Hypothalamus (tissue), 51 donors: ENCODE measurements at regions not wholly inside any gene's neighbourhood (a gene's known extent, or its start where the extent isn't known, plus 50 kb on each side); places are given as distances from the start of the nearest gene placed in this dataset.

ENCODE experiments used
- DNase-seq, 51 donors: peaks; one replicate each; lab custom pipeline; 2025; lab: John Stamatoyannopoulos, UW

DNA sequence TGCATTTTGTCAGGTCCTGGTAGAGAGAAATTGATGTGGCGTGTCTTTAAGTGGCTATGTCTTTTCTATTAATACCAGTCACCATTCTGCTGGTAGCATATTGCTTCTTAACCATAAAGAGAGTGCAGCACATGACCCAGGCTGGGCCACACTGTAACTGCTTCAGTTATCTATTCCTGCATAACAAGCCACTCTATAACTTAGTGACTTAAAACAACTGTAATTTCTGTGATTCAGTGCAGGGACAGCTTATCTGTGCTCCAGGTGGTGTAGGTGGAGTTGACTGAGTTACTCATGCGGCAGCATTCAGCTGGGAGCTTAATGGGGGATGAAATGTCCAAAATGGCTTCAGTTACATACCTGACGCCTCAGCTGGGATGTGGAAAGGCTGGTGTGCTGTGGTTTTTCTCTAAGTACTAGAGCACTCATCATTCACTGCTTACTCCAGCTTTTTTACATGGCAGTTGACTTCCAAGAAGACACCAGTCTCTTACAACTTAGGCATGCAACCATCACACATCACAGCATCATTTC lies 742.4 kb downstream of the SATB2 start:
- DNase-seq, result no peak

- DNase-seq, result no peak
Measured at GRCh38 chr2:198712485-198712884, 745.3 kb downstream of the SATB2 start.

DNA sequence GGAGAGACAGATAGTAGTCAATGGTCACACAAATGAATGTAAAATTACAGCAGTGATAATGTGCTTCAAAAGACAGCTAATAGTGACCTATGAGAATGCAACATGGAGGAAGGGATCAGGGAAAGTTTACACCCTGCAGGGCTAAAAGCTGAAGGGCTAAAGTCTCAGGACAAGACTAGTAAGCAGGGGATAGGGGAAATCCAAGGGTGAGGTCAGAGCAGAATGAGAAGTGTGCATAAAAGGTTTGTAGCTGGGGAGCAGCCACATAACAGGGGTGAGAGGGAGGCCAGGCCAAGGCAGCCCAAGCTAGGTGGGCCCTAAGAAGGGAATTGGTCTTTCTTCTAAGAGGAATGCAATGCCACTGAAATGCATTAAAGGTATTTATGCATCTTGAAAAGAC lies 746.3 kb downstream of the SATB2 start:
- DNase-seq, result no peak

- DNase-seq, result no peak
Measured at GRCh38 chr2:198710562-198710961, 747.2 kb downstream of the SATB2 start.

- DNase-seq, result no peak
Measured at GRCh38 chr2:198706476-198707082, 751.2 kb downstream of the SATB2 start.

DNA sequence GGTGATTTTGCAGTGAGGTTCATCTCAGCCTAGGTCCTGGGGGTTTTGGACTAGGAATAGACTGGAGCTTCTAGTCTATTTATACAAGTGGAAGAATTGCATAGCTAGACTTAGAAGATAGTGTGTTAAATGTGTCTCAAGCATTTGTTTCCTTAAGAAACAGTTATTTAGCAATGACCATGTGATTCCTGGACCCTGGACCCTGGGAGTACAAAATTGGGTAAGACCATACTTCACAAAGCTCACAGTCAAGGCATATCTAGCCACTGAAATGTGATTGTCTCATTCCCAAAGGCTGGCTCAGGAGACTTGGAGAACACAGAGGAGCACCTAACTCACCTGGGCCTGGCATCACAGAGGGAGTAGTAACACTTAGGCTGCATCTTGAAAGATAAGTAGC lies 754.5 kb downstream of the SATB2 start:
- DNase-seq, result no peak

DNA sequence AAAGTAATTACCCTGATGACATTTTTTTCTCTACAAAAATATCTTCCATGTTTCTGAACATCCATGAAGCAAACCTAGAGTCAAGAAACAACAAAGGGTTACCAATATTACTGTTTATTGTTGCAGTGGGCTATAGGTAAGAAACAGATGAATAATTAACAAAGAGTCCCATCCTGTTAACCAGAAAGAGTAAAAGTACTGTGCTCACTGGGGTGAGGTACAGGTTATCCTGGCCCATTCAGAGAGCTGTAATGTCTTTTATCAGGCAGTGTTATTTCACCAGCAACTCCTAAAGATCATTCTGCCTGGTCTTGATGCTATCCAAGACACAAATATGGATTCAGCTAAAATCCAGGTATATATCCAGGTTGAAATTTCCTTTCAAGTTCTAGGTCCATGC lies 754.9 kb downstream of the SATB2 start:
- no peak for DNase-seq

DNA sequence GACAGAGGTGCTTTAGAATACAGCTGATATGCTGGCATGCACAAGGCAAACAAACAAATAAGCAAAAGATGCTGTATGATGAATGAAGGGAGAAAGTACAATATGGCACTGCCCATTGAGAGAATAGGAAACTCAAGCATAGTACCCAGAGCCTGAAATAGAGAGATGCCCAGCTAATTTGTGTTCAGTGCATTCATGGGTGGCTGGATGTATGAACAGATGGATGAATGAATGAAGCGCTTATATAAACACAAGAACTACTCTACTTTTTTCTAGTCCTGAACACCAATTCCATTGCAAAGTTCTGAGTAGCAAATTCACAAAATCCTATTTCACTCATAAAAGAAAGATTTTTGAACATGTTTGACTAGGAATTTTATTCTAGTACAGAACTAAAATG lies 756.3 kb downstream of the SATB2 start:
- DNase-seq, result no peak

GRCh38 chr2:198700319-198700718 lies 757.4 kb downstream of the SATB2 start:
- DNase-seq, result no peak

DNA sequence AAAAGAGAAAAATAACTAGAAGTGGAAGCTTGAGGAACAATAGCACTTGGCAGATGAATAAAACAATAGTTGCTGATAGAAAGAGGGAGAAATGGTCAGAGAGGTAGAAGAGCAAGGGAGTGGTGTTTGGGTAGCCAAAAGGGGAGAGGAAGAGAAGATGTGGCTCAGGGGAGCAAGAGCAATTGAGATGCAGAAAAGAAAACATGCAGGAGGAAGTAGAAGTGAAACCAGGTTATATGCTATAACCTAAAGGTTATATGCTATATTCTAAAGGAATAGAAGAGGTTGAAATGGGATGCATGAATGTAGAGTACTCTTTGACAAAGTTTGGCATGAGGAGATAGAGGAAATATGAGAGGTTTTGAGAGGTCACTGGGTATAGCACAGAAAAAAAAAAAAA lies 759.5 kb downstream of the SATB2 start:
- no peak for DNase-seq

DNA sequence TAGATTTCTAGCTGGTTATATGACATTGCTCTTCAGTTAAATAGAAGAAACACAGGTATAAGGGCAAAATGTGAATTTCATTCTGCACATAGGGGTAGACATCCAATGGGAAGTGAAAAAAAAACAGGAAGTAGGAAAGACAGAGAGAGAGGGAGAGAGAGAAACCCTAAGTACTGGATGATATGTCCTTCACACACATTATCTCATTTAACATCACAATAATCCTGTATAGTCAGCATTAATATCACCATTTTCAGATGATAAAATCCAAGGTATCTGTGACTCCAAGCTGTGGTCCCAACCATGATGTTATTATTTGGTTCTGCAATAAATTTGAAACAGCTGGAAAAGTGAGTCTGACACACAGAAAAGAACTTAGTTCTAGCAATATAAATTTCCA lies 759.9 kb downstream of the SATB2 start:
- DNase-seq, result no peak

GRCh38 chr2:198697218-198697617 lies 760.5 kb downstream of the SATB2 start:
- DNase-seq, result no peak

- no peak for DNase-seq
Measured at GRCh38 chr2:198695879-198696278, 761.9 kb downstream of the SATB2 start.

- no peak for DNase-seq
Measured at GRCh38 chr2:198692907-198693510, 764.7 kb downstream of the SATB2 start.

- DNase-seq, result no peak
Measured at GRCh38 chr2:198691236-198691635, 766.5 kb downstream of the SATB2 start.

DNA sequence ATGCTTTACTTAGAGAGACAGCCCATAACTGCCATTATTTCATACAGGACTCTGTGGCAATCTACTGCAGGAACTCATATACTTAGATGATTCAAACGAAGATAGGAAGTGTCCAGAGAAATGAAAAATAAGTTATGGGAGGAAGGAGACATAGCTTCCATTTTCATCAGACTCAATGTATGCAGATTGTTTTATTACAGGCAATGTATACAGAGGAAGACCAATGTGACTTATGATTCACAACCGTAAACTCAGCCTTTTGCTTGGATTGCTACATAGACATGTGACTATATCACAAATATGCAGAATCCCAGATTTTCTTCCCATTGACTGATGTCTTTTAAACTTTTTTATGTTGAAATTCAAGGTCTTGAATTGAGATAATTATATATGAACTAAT lies 793.4 kb downstream of the SATB2 start:
- DNase-seq, result no peak

GRCh38 chr2:198662905-198663304 lies 794.8 kb downstream of the SATB2 start:
- DNase-seq, result no peak

DNA sequence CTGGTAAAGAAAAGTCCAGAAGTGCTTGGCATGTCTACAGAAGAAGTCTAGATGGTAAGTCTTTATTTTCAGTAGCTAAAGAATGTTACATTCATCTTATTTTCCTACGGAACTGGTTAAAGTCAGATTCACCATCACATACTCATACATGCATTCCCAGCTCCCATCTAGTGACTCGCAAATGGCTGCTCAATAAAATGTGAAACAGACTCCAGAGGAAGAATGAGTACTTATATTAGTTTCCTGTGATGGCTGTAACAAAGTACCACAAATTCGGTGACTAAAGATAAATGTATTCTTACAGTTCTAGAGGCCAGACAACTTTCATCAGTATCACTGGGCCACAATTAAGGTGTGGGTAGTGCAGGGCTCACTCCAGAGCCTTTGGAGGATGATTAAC lies 797.2 kb downstream of the SATB2 start:
- no peak for DNase-seq

- no peak for DNase-seq
Measured at GRCh38 chr2:198659096-198659870, 798.5 kb downstream of the SATB2 start.

DNA sequence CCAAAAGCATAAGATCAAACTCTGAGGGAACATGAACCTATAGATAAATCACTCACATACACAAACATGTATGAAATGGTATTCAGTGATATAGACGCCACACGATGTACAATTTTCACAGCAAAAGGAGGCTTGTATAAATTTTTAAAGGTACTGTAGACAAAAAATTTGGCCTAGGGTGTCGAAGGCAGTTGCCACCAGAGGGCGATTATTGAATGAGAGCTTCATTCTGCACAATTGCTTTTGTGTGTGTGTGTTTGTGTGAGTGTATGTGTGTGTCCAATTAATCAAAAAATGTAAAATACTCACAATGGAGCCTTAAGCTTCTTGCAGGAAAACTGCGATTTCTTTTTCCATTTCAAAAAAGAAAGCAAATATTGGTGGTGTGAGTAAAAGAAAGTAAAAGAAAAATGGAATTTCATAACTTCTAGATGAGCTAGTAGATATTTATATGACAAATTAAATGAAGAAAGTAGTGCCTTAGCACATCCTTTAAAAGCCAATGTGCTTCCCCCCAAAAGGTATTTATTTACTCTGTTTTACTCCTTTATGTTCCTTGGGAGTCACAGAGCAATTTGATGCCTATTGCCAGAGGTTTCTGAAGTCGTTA lies 800.1 kb downstream of the SATB2 start:
- DNase-seq, result no peak

DNA sequence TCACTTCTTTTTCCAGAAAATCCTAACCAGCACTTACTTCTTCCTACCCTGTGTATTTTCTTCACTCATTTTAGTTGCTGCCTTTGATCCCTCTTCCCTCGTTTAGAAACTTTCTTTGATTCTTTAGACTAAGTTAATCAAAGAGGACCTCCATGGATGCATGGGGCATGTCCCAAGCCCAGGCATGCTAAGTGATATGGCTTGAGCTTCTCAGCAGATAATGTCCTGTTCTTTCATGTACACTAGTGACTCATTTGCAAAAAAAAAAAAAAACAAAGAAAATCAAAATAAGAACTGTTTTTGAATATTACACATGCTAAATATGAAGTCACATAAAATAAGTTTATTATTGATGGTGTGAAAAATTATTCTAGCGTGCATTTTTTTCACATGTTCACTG lies 800.9 kb downstream of the SATB2 start:
- DNase-seq, result no peak

- DNase-seq, result no peak
Measured at GRCh38 chr2:198654646-198655045, 803.1 kb downstream of the SATB2 start.
